ENCODE measurements at regions not wholly inside any gene's neighbourhood (a gene's known extent, or its start where the extent isn't known, plus 50 kb on each side); places are given as distances from the start of the nearest gene placed in this dataset.
"Not testable (repeated sequence)": the region's sequence is repeated elsewhere in the genome, so short reads cannot be mapped to it uniquely, and the experiment has no call there.

GRCh38 chr1:224004552-224005315, 109.2 kb upstream of the FBXO28 start:
- TF ChIP-seq, protein P1, sequence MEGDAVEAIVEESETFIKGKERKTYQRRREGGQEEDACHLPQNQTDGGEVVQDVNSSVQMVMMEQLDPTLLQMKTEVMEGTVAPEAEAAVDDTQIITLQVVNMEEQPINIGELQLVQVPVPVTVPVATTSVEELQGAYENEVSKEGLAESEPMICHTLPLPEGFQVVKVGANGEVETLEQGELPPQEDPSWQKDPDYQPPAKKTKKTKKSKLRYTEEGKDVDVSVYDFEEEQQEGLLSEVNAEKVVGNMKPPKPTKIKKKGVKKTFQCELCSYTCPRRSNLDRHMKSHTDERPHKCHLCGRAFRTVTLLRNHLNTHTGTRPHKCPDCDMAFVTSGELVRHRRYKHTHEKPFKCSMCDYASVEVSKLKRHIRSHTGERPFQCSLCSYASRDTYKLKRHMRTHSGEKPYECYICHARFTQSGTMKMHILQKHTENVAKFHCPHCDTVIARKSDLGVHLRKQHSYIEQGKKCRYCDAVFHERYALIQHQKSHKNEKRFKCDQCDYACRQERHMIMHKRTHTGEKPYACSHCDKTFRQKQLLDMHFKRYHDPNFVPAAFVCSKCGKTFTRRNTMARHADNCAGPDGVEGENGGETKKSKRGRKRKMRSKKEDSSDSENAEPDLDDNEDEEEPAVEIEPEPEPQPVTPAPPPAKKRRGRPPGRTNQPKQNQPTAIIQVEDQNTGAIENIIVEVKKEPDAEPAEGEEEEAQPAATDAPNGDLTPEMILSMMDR (IDR thresholded peaks at IDR 0.05): peak in 1 of 5 experiments; percentile 17
- not testable (repeated sequence) for TF ChIP-seq EP300 (IDR thresholded peaks at IDR 0.05)

Measured in tibial nerve (tissue), 4 donors.